G401.6 (cell line): ENCODE measurements at regions not wholly inside any gene's neighbourhood (a gene's known extent, or its start where the extent isn't known, plus 50 kb on each side); places are given as distances from the start of the nearest gene placed in this dataset.

ENCODE experiments used
- FAIRE-seq: peaks from 2 replicates; lab custom pipeline; 2012; peaks lifted over from hg19 to GRCh38; lab: Jason Lieb, UNC

- no peak for FAIRE-seq
Observed at GRCh38 chr11:26777372-26777808, 55.5 kb upstream of the SLC5A12 start.

- FAIRE-seq = no peak
Observed at GRCh38 chr11:26778000-26778757, 56.3 kb upstream of the SLC5A12 start.

GRCh38 chr11:26779074-26779865, 57.4 kb upstream of the SLC5A12 start:
- no peak for FAIRE-seq

GRCh38 chr11:26780376-26781085, 58.7 kb upstream of the SLC5A12 start:
- FAIRE-seq = no peak

GRCh38 chr11:26782220-26782965, 60.5 kb upstream of the SLC5A12 start:
- FAIRE-seq = no peak

- FAIRE-seq = no peak
Observed at GRCh38 chr11:26783997-26784396, 62.1 kb upstream of the SLC5A12 start.

- FAIRE-seq = no peak
Observed at GRCh38 chr11:26790738-26791137, 68.9 kb upstream of the SLC5A12 start.

- no peak for FAIRE-seq
Observed at GRCh38 chr11:26792941-26793340, 71.1 kb upstream of the SLC5A12 start.

GRCh38 chr11:26793487-26793886, 71.6 kb upstream of the SLC5A12 start:
- no peak for FAIRE-seq

GRCh38 chr11:26801601-26802000, 79.7 kb upstream of the SLC5A12 start:
- no peak for FAIRE-seq

GRCh38 chr11:26805001-26805400, 83.1 kb upstream of the SLC5A12 start:
- FAIRE-seq = no peak

- no peak for FAIRE-seq
Observed at GRCh38 chr11:26806219-26806618, 84.4 kb upstream of the SLC5A12 start.

- no peak for FAIRE-seq
Observed at GRCh38 chr11:26820739-26821138, 98.9 kb upstream of the SLC5A12 start.

- FAIRE-seq = no peak
Observed at GRCh38 chr11:26823963-26824362, 102.1 kb upstream of the SLC5A12 start.

- no peak for FAIRE-seq
Observed at GRCh38 chr11:26827567-26828081, 105.8 kb upstream of the SLC5A12 start.

GRCh38 chr11:26828288-26828687, 106.4 kb upstream of the SLC5A12 start:
- no peak for FAIRE-seq

GRCh38 chr11:26830218-26830617, 108.4 kb upstream of the SLC5A12 start:
- FAIRE-seq = no peak

GRCh38 chr11:26830757-26831156, 108.9 kb upstream of the SLC5A12 start:
- FAIRE-seq = no peak

GRCh38 chr11:26834601-26835000, 112.7 kb upstream of the SLC5A12 start:
- FAIRE-seq = no peak

- FAIRE-seq = no peak
Observed at GRCh38 chr11:26835611-26836010, 113.8 kb upstream of the SLC5A12 start.

- FAIRE-seq = no peak
Observed at GRCh38 chr11:26837154-26837553, 115.3 kb upstream of the SLC5A12 start.
